Liver (tissue), 8 donors: ENCODE measurements at regions not wholly inside any gene's neighbourhood (a gene's known extent, or its start where the extent isn't known, plus 50 kb on each side); places are given as distances from the start of the nearest gene placed in this dataset.

ENCODE experiments used
- DNase-seq: peaks from one replicate; pipeline ENCODE4 v3.0.0-alpha.2; 2017; ENCODE audit warnings: low spot score
- H3K27ac ChIP-seq, 2 donors: one replicate each; pipeline ENCODE4 v1.7.0; 2013; ENCODE audit warnings: inconsistent platforms in 2 of 2, low read length in 2 of 2, control low read depth in 1 of 2, low read depth in 1 of 2, mild to moderate bottlenecking in 1 of 2
- H3K27me3 ChIP-seq, 4 donors: one replicate each; pipeline versions ENCODE4 v1.6.1 to v1.7.0; 2013; ENCODE audit warnings: low read length in 3 of 4, inconsistent platforms in 1 of 4, mild to moderate bottlenecking in 1 of 4, moderate library complexity in 1 of 4; ENCODE audit not compliant: control insufficient read depth in 4 of 4, insufficient read depth in 4 of 4
- H3K36me3 ChIP-seq, 4 donors: one replicate each; pipeline versions ENCODE4 v1.6.1 to v1.7.0; 2013; ENCODE audit warnings: low read length in 3 of 4, mild to moderate bottlenecking in 3 of 4, low read depth in 1 of 4, moderate library complexity in 1 of 4; ENCODE audit not compliant: control insufficient read depth in 4 of 4, insufficient read depth in 3 of 4
- H3K4me1 ChIP-seq, 4 donors: one replicate each; pipeline versions ENCODE4 v1.6.1 to v1.7.0; 2013; ENCODE audit warnings: low read length in 3 of 4, mild to moderate bottlenecking in 3 of 4, moderate library complexity in 1 of 4; ENCODE audit not compliant: control insufficient read depth in 4 of 4, insufficient read depth in 4 of 4
- H3K4me3 ChIP-seq, 3 donors: one replicate each; pipeline versions ENCODE4 v1.6.1 to v1.7.0; 2013; ENCODE audit warnings: low read length in 3 of 3, control low read depth in 1 of 3, low read depth in 1 of 3, mild to moderate bottlenecking in 1 of 3
- H3K9ac ChIP-seq, 2 donors: one replicate each; pipeline ENCODE4 v1.7.0; 2013; ENCODE audit warnings: low read length in 2 of 2, mild to moderate bottlenecking in 2 of 2, moderate library complexity in 2 of 2, control low read depth in 1 of 2, low read depth in 1 of 2
- H3K9me3 ChIP-seq, 4 donors: one replicate each; pipeline versions ENCODE4 v1.6.1 to v1.7.0; 2013; ENCODE audit warnings: low read length in 3 of 4; ENCODE audit not compliant: control insufficient read depth in 4 of 4
- EGR1 ChIP-seq, 2 donors: IDR thresholded peaks; 2 replicates each; pipeline ENCODE4 v1.6.1; 2016 to 2018; ENCODE audit warnings: antibody characterized with exemption in 2 of 2, low read depth in 2 of 2
- FOXA1 ChIP-seq: IDR thresholded peaks from 2 replicates; pipeline ENCODE4 v1.6.1; 2016; ENCODE audit warnings: antibody characterized with exemption
- FOXA2 ChIP-seq: IDR thresholded peaks from 2 replicates; pipeline ENCODE4 v1.6.1; 2016; ENCODE audit warnings: antibody characterized with exemption
- GABPA ChIP-seq, 2 donors: IDR thresholded peaks in 1 of 2; conservative IDR thresholded peaks in 1 of 2; 2 replicates each; pipeline ENCODE4 v1.6.1; 2016; ENCODE audit warnings: antibody characterized with exemption in 2 of 2, mild to moderate bottlenecking in 1 of 2, moderate library complexity in 1 of 2
- HNF4A ChIP-seq, 2 donors: conservative IDR thresholded peaks; 2 replicates each; pipeline ENCODE4 v1.6.1; 2016; ENCODE audit warnings: antibody characterized with exemption in 2 of 2, mild to moderate bottlenecking in 2 of 2
- HNF4G ChIP-seq: IDR thresholded peaks from 2 replicates; pipeline ENCODE4 v1.6.1; 2016; ENCODE audit warnings: antibody characterized with exemption
- JUND ChIP-seq, 2 donors: IDR thresholded peaks; 2 replicates each; pipeline ENCODE4 v1.6.1; 2016; ENCODE audit warnings: antibody characterized with exemption in 2 of 2
- MAX ChIP-seq: IDR thresholded peaks from 2 replicates; pipeline ENCODE4 v1.6.1; 2016; ENCODE audit warnings: antibody characterized with exemption
- NR2F2 ChIP-seq: IDR thresholded peaks from 2 replicates; pipeline ENCODE4 v1.6.1; 2016; ENCODE audit warnings: antibody characterized with exemption
- RAD21 ChIP-seq, 2 donors: IDR thresholded peaks; 2 replicates each; pipeline ENCODE4 v1.6.1; 2016; ENCODE audit warnings: antibody characterized with exemption in 2 of 2, mild to moderate bottlenecking in 2 of 2
- RXRA ChIP-seq, 2 donors: IDR thresholded peaks; 2 replicates each; pipeline ENCODE4 v1.6.1; 2017 to 2018; ENCODE audit warnings: antibody characterized with exemption in 2 of 2, mild to moderate bottlenecking in 1 of 2
- SP1 ChIP-seq: IDR thresholded peaks from 2 replicates; pipeline ENCODE4 v1.6.1; 2018; ENCODE audit warnings: antibody characterized with exemption, mild to moderate bottlenecking
- TAF1 ChIP-seq: conservative IDR thresholded peaks from 2 replicates; pipeline ENCODE4 v1.6.1; 2016; ENCODE audit warnings: antibody characterized with exemption, mild to moderate bottlenecking
- YY1 ChIP-seq: IDR thresholded peaks from 2 replicates; pipeline ENCODE4 v1.6.1; 2016; ENCODE audit warnings: antibody characterized with exemption, mild to moderate bottlenecking
- ZBTB33 ChIP-seq: IDR thresholded peaks from 2 replicates; pipeline ENCODE4 v1.6.1; 2016; ENCODE audit warnings: antibody characterized with exemption
- WGBS: extraction: QIAGEN DNeasy Blood & Tissue Kit; methylation state at CpG from one replicate; pipeline ENCODE4 v1.1.7; 2013; 5-methylcytosine and 5-hydroxymethylcytosine counted together
- TF ChIP-seq, protein P1 (sequence below): IDR thresholded peaks from 2 replicates; pipeline ENCODE4 v1.6.1; 2016; ENCODE audit warnings: antibody characterized with exemption
- TF ChIP-seq, protein P2 (sequence below): fragments of 150-350 bp; IDR thresholded peaks from 2 replicates; pipeline ENCODE4 v1.5.1; 2017; ENCODE audit warnings: improper control_type of control experiment, low read depth, low read length; ENCODE audit not compliant: missing input control
- donor health status: healthy.
- donor health status: healthy.
- donor health status: healthy.
- donor health status: healthy.
- donor health status: healthy.

DNA sequence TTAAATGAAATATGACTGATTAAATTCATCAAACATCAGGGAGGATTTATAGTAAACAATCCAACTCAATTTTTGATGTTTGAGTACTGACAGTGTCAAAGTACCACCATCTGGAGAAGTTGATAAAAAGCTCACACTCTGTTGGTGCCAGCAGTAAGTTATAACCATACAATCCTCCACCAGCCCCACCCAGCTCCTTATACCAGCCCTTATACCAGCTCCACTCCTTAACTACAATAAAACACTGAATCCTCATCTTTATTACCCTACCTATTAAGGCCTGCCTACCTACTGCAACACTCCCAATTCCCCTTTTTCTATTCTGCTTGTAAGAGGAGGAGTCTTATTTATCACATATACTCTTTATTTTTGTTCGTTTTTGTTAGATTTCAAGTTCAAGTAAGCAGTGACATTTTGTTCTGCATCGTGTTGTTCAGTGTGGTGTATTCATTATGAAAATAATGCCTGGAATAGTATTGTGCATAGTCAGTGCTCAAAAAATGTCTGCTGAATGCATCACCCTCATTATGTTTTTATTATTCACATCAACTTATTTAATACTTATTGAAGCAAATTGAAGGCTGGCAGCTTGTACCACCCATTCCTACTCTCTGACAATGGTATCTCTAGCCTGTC lies 954.7 kb upstream of the ADGRB3 start (continued):
- TF ChIP-seq EGR1 (IDR thresholded peaks at IDR 0.05; ENCODE audit: low read depth in 2 of 2) = no peak
- no peak for TF ChIP-seq GABPA (IDR thresholded peaks at IDR 0.05 in 1 of 2, conservative IDR thresholded peaks at IDR 0.05 in 1 of 2)
- no peak for TF ChIP-seq ZBTB33

DNA sequence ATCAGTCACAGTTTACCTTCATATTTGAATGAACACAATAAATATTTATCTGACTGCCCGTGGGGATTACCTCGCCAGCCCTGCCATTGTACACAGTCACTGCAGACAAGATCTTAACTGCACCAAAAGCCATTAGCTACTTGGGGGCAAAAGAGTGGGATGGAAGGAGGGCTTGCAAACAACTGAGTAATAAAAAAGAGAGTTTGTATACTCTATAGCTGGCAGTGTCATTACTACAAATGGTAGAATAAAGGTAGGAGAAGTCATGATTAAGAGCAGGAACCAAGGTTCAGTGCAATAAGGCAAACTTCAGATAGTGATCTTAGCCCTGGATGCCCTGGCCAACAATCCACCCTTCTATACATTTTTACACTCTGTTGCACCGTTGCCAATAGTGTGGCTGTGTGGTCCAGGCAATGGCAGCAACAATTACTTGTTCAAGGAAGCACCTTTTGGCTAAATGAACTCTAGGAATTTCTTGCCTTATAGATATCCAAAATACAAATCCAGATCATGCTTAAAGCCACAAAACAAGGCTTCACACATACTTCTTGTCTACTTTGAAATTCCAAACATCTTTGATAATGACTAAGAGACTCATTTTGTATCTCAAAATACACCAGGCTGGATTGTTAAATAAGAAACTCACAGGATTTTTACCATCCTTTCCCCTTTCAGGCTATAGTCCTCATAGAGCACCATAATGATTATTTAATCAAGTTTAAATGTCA lies 955.4 kb upstream of the ADGRB3 start:
- 63% methylated on average over 3 of the region's 3 CpGs for WGBS
- H3K4me1 ChIP-seq = no peaks in the 10 kb centered on the region
- no peak for TF ChIP-seq JUND (IDR thresholded peaks at IDR 0.05)
- TF ChIP-seq YY1 = no peak
- no peak for TF ChIP-seq NR2F2
- TF ChIP-seq, protein P1, sequence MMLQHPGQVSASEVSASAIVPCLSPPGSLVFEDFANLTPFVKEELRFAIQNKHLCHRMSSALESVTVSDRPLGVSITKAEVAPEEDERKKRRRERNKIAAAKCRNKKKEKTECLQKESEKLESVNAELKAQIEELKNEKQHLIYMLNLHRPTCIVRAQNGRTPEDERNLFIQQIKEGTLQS = no peak
- no peak for TF ChIP-seq FOXA2
- TF ChIP-seq RAD21 (IDR thresholded peaks at IDR 0.05) = no peak
- no peak for TF ChIP-seq HNF4A (conservative IDR thresholded peaks at IDR 0.05)
- TF ChIP-seq, protein P2, sequence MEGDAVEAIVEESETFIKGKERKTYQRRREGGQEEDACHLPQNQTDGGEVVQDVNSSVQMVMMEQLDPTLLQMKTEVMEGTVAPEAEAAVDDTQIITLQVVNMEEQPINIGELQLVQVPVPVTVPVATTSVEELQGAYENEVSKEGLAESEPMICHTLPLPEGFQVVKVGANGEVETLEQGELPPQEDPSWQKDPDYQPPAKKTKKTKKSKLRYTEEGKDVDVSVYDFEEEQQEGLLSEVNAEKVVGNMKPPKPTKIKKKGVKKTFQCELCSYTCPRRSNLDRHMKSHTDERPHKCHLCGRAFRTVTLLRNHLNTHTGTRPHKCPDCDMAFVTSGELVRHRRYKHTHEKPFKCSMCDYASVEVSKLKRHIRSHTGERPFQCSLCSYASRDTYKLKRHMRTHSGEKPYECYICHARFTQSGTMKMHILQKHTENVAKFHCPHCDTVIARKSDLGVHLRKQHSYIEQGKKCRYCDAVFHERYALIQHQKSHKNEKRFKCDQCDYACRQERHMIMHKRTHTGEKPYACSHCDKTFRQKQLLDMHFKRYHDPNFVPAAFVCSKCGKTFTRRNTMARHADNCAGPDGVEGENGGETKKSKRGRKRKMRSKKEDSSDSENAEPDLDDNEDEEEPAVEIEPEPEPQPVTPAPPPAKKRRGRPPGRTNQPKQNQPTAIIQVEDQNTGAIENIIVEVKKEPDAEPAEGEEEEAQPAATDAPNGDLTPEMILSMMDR = no peak
- TF ChIP-seq GABPA (IDR thresholded peaks at IDR 0.05 in 1 of 2, conservative IDR thresholded peaks at IDR 0.05 in 1 of 2) = no peak
- TF ChIP-seq HNF4G = no peak
- no peak for TF ChIP-seq RXRA (IDR thresholded peaks at IDR 0.05)
- peaks cover 2 to 6% (median 3%) of the 10 kb centered on the region in 4 donors for H3K9me3 ChIP-seq
- no peak overlapping the region for H3K27ac ChIP-seq
- no peaks in the 10 kb centered on the region for H3K27me3 ChIP-seq
- H3K36me3 ChIP-seq = no peaks in the 10 kb centered on the region
- H3K9ac ChIP-seq = no peak overlapping the region
- no peak overlapping the region for H3K4me3 ChIP-seq
- no peak for DNase-seq

- H3K9me3 ChIP-seq = peaks cover 5 to 15% (median 8%) of the 10 kb centered on the region in 4 donors
- H3K27ac ChIP-seq = no peak overlapping the region
- H3K27me3 ChIP-seq = no peaks in the 10 kb centered on the region
- no peak for DNase-seq
- H3K4me3 ChIP-seq = no peak overlapping the region
- no peaks in the 10 kb centered on the region for H3K36me3 ChIP-seq
- H3K9ac ChIP-seq = no peak overlapping the region
- no peaks in the 10 kb centered on the region for H3K4me1 ChIP-seq
- WGBS = 76% methylated on average over 1 of the region's 1 CpG
- TF ChIP-seq, protein P2 = no peak
- TF ChIP-seq MAX (no peak), FOXA2 (no peak), TAF1 (no peak), ZBTB33 (no peak), RAD21 (IDR thresholded peaks at IDR 0.05) (no peak), RXRA (IDR thresholded peaks at IDR 0.05) (no peak), JUND (IDR thresholded peaks at IDR 0.05) (no peak), YY1 (no peak), FOXA1 (no peak), SP1 (no peak), NR2F2 (no peak), GABPA (IDR thresholded peaks at IDR 0.05 in 1 of 2, conservative IDR thresholded peaks at IDR 0.05 in 1 of 2) (no peak), HNF4A (conservative IDR thresholded peaks at IDR 0.05) (no peak)
- TF ChIP-seq, protein P1 = no peak
These were observed 958.2 kb upstream of the ADGRB3 start for GRCh38 chr6:67676892-67677291.
